Right atrium auricular region (tissue), 2 donors: ENCODE measurements at regions not wholly inside any gene's neighbourhood (a gene's known extent, or its start where the extent isn't known, plus 50 kb on each side); places are given as distances from the start of the nearest gene placed in this dataset.

ENCODE experiments used
- DNase-seq: peaks from one replicate; pipeline ENCODE4 v3.0.0-alpha.2; 2019; ENCODE audit warnings: low spot score
- H3K27ac ChIP-seq, 2 donors: fragments of 200-600 bp; sonication (generic); 1 replicate in 1 of 2; 2 replicates in 1 of 2; pipeline ENCODE4 v1.5.1; 2016 to 2019
- H3K27me3 ChIP-seq, 2 donors: fragments of 200-600 bp; sonication (generic); one replicate each; pipeline versions ENCODE4 v1.5.1 to v1.6.0; 2017 to 2019
- H3K36me3 ChIP-seq: fragments of 200-600 bp; sonication (generic); one replicate; pipeline ENCODE4 v1.5.1; 2016
- H3K4me1 ChIP-seq, 2 donors: fragments of 200-600 bp; sonication (generic); one replicate each; pipeline versions ENCODE4 v1.5.1 to v1.6.0; 2017 to 2019
- H3K4me3 ChIP-seq, 2 donors: fragments of 200-600 bp; sonication (generic); 1 replicate in 1 of 2; 2 replicates in 1 of 2; pipeline ENCODE4 v1.5.1; 2017 to 2019; ENCODE audit warnings: mild to moderate bottlenecking in 1 of 2, moderate library complexity in 1 of 2
- H3K9me3 ChIP-seq, 2 donors: fragments of 200-600 bp; sonication (generic); one replicate each; pipeline ENCODE4 v1.5.1; 2019
- TF ChIP-seq, protein P1 (sequence below), 2 donors: fragments of 200-600 bp; sonication (generic); IDR thresholded peaks; one replicate each; pipeline ENCODE4 v1.5.1; 2019; ENCODE audit warnings: antibody characterized with exemption in 2 of 2

DNA sequence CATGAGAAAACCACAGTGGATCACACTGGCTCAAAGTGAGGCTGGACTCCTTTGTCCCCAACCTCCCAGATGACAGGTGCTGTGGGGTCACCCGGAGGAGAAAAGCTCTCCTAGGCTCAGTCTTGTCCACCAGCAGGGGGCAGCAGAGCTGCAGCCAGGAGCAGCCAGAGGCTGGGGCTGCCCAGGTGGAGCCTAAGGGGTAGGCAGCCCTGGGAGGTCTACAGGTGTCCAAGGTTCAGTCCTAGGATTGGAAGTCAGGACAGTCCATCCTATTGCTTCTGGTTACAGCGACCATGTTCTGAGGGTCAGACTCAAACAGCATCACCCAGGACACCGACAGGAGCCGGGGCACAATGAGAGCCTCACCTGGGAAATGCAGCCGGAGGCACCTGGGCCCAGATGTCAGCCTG, 77.6 kb upstream of the IGLL5 start:
- Histone ChIP-seq H3K36me3 (no peaks in the 10 kb centered on the region), H3K27me3 (no peaks in the 10 kb centered on the region), H3K9me3 (no peaks in the 10 kb centered on the region), H3K4me1 (no peaks in the 10 kb centered on the region), H3K4me3 (no peak overlapping the region), H3K27ac (no peak overlapping the region)
- no peak for DNase-seq
- TF ChIP-seq, protein P1, sequence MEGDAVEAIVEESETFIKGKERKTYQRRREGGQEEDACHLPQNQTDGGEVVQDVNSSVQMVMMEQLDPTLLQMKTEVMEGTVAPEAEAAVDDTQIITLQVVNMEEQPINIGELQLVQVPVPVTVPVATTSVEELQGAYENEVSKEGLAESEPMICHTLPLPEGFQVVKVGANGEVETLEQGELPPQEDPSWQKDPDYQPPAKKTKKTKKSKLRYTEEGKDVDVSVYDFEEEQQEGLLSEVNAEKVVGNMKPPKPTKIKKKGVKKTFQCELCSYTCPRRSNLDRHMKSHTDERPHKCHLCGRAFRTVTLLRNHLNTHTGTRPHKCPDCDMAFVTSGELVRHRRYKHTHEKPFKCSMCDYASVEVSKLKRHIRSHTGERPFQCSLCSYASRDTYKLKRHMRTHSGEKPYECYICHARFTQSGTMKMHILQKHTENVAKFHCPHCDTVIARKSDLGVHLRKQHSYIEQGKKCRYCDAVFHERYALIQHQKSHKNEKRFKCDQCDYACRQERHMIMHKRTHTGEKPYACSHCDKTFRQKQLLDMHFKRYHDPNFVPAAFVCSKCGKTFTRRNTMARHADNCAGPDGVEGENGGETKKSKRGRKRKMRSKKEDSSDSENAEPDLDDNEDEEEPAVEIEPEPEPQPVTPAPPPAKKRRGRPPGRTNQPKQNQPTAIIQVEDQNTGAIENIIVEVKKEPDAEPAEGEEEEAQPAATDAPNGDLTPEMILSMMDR (IDR thresholded peaks at IDR 0.05), result peak in 1 of 2 donors; percentile 66

DNA sequence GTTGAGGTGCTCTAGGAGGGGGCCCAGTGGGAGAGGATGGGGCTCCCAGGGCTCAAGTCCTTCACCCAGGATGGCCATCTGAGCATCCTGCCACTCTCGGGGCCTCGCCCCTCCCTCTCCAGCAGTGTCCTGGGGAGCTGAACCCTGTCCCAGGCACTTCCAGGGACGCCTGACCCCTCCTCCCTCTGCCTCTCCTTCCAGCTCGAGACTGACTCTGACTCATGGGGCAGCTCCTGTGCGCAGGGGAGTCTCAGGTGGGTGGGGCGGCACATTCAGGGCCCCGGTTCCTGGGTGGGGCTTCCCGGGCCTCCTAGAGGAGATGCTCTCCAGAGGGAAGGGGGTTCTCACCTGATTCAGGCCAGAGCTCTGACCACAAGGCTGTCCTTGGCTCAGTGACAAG, 77.1 kb upstream of the IGLL5 start:
- DNase-seq, result no peak
- Histone ChIP-seq H3K27me3 (no peaks in the 10 kb centered on the region), H3K9me3 (no peaks in the 10 kb centered on the region), H3K36me3 (no peaks in the 10 kb centered on the region), H3K4me1 (no peaks in the 10 kb centered on the region), H3K4me3 (no peak overlapping the region), H3K27ac (no peak overlapping the region)
- TF ChIP-seq, protein P1 (IDR thresholded peaks at IDR 0.05), result no peak

DNA sequence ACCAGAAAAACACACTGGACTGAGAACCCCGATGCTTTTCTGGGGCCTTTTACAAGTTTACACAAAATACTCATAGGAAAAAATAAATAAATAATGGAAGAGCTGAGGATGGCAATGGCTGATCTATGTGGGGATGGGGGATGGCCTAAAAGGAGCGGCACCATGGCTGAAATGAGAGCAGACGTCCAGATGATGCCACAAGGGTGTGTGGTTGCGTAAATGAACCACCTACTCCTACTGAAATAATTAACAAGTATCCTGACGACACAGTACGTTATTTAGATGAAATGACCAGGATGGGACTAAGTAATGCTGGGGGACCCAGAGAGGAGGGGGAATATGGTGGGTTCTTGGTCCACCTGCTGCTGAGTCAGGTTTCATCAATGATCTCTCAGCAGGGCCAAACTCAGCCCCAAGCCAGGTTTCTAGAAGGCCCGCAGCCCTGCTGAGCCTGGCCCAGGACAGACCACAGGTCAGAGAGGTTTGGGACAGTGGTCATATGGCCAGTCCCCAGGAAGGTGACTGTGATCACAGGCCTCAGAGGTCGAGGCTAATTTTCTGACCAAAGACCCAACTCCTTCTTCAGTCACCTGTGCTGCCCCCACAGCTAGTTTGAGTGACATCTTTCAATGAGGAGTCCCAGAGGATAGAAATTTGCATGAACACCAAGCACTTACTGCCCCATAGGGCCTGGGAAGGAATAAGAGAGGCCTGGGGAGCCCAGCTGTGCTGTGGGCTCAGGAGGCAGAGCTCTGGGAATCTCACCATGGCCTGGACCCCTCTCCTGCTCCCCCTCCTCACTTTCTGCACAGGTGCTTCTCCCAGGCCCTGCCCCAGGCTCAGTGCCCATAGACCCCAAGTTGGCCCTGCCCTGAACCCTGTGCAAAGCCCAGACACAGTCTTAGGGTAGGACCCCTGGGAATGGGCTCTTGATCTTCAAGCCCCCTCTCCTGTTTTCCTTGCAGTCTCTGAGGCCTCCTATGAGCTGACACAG, 76.3 kb upstream of the IGLL5 start:
- H3K4me3 ChIP-seq, result no peak overlapping the region
- no peak for DNase-seq
- no peak overlapping the region for H3K27ac ChIP-seq
- TF ChIP-seq, protein P1 (IDR thresholded peaks at IDR 0.05), result no peak
- no peaks in the 10 kb centered on the region for H3K36me3 ChIP-seq
- no peaks in the 10 kb centered on the region for H3K9me3 ChIP-seq
- no peaks in the 10 kb centered on the region for H3K27me3 ChIP-seq
- no peaks in the 10 kb centered on the region for H3K4me1 ChIP-seq

DNA sequence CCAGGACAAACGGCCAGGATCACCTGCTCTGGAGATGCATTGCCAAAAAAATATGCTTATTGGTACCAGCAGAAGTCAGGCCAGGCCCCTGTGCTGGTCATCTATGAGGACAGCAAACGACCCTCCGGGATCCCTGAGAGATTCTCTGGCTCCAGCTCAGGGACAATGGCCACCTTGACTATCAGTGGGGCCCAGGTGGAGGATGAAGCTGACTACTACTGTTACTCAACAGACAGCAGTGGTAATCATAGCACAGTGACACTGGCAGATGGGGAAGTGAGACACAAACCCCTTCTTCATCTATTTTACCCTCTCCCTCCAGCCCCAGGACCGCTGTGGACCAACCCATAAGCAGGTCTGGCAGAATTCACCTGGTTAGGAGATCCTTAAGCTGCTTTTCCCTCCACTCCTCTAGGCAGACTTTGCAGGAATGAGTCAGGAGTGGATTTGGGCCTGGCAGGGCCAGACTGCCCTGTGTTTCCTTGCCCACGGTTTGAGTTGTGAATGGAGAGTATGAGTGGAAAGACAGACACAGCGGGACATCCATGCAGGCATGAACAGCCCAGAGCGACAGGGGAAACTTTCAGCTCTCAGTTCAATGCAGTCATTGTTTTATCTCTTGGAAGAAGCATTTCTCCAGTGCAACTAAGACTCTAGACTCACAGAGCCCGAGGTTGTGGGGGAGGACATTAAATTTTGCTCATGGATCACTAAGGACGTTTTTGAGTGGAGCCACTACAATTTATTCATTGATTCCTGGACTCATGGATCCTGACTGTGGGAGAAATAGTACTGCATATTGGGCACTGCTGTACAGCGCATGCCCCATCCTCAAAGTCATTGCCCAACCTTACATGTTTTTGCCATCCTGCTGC, 75.3 kb upstream of the IGLL5 start:
- Histone ChIP-seq H3K36me3 (no peaks in the 10 kb centered on the region), H3K4me1 (no peaks in the 10 kb centered on the region), H3K27ac (no peak overlapping the region), H3K4me3 (no peak overlapping the region), H3K9me3 (no peaks in the 10 kb centered on the region), H3K27me3 (no peaks in the 10 kb centered on the region)
- TF ChIP-seq, protein P1 (IDR thresholded peaks at IDR 0.05), result no peak
- DNase-seq, result no peak

DNA sequence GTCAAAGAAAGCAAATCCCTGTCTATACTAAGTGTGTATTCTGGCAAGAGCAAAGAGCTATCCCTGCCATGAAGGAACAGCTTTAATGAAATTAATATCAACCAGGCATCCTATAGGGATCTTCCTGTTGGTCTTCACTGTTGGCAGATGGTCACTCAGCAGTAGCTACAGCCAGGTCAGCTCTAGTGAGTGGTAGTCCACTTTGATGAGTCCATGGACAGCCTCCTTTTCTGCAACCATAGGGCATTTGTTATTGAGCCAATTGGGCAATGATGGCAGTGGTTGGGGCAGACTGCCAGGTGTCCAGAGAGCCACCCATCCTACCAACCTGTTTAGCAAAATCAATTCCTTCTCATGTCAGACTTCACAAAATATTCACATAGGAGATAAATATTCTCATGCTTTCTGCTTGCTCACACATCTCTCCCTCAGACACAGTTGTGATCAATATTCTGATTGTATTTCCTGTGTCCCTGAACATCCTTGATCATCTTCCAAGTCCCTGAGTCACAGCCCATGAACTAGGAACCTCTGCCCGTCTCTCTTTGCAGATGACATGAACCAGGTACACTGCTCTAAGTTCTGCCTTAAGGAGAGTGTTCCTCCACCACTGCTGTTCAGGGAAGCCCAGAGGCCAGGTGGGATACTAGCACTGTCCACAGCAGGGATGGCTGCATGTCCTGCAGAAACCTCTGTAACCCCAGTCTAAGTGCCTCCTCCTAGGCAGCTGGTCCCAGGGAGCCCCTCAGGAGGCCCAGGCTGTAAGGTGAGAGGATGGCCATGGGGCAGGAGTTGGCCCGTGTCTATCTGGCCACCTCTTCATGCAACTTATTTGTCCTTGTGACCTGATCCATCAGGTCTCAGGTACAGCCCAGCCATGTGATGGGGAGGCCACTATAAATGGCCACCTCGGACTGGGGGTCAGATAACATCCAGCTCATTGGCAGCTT, 74.2 kb upstream of the IGLL5 start:
- TF ChIP-seq, protein P1 (IDR thresholded peaks at IDR 0.05), result no peak
- no peak for DNase-seq
- Histone ChIP-seq H3K36me3 (no peaks in the 10 kb centered on the region), H3K4me3 (no peak overlapping the region), H3K9me3 (no peaks in the 10 kb centered on the region), H3K27ac (no peak overlapping the region), H3K4me1 (no peaks in the 10 kb centered on the region), H3K27me3 (no peaks in the 10 kb centered on the region)
